ENCODE measurements at regions not wholly inside any gene's neighbourhood (a gene's known extent, or its start where the extent isn't known, plus 50 kb on each side); places are given as distances from the start of the nearest gene placed in this dataset.

DNA sequence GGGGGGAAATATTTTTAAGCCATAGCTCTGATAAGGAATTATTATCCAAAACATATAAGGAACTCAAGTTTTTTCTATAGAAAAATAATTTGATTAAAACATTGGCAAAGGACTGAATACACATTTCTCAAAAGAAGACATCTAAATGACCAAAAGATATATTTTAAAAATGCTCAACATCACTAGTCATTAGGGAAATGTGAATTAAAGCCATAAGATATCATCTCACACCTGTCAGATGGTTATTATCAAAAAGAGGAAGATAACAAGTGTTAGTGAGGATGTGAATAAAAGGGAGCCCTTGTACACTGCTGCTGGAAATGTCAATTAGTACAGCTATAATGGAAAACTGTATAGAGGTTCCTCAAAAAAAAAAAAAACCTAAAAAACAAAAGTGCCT is 425.0 kb downstream of the DYNC2H1 start:
- TF ChIP-seq CTCF (IDR thresholded peaks at IDR 0.05; ENCODE audit: poor library complexity) = no peak
- no peak for TF ChIP-seq EZH2 (IDR thresholded peaks at IDR 0.05; ENCODE audit: borderline replicate concordance)
